HG02763 (cell line): ENCODE measurements at regions not wholly inside any gene's neighbourhood (a gene's known extent, or its start where the extent isn't known, plus 50 kb on each side); places are given as distances from the start of the nearest gene placed in this dataset.

Experiments used
- ATAC-seq: cut with Tn5 transposase; IDR thresholded peaks from one replicate; pipeline ENCODE4 v1.9.1; 2021; ENCODE audit warnings: mild to moderate bottlenecking, moderate library complexity; ENCODE audit not compliant: unreplicated experiment

DNA sequence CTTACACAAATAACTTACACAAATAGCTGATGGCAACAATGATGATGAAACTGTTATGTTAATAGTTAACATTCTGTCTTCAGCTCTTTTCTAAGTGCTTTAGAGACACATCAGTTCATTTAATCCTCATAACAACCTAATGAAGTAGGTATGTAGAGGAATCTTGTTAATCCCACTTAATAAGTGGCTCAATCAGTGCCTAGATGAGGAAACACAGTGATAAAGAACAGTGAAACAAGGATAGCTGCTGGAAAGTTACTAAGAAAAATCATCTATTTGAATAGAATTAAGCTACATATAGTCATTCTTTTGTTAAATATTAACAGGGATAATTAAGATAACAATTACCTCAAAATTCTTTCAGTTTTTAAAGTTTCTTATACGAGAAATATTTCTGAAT is 487.6 kb downstream of the ARL4A start:
- no peak for ATAC-seq

DNA sequence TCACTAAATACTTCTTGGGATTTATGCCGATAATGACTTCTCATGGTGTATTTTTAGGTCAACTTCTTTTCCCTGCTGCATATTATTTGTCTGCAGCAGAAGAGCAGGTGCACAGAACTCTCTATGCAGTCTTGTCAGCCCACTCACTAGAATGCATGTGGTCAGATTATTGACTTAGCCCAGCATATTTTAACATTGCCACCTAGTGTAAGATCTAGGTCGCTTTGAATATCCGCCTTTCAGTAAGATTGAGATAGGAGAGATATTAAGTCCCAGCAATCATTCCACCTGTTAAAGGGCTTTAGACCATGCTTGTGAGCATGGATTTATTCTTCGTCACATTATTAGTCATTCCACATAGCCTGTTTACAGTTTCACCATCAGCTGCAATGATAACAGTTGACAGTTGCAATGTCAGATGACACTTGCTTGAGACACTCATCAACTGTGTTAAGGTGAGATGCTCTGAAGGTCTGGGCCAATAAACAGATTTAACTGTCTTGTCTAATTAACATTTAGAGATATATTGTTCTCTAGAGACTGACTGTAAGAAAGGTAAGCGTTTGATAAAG is 491.7 kb downstream of the ARL4A start:
- no peak for ATAC-seq

DNA sequence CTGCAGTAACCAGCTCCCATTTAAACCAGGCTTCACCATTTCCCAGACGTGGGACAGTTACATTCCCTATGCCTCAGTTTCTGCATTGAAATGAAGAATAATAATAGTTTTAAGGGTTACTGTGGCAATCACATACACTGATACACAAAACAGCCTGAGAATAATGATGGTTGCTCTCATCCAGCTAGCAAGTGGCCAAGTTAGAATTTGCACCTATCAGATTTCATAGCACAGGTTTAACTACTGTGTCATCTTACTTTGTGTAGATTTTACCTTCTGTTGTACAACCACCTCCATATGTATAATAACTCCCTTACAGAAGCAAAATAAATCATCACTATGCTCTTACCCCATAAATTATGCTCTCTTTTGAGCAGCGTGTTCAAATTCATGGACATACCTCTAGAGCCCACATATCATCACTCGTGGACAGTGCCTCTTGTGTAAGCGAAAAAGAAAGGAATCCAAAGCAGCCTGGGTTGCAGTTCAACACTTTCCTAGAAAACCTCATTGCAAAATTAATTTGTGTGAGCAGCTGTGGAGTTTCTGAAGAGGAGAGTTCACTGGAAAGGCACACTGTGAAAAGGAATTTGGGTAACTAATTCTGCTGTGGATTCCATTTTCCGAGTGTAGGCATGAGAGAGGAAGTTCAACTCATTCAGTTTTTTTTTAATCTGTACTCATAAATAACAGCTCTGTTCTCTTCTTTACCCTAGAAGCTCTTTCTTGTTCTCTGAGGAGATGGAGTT is 492.5 kb downstream of the ARL4A start:
- ATAC-seq, result no peak

DNA sequence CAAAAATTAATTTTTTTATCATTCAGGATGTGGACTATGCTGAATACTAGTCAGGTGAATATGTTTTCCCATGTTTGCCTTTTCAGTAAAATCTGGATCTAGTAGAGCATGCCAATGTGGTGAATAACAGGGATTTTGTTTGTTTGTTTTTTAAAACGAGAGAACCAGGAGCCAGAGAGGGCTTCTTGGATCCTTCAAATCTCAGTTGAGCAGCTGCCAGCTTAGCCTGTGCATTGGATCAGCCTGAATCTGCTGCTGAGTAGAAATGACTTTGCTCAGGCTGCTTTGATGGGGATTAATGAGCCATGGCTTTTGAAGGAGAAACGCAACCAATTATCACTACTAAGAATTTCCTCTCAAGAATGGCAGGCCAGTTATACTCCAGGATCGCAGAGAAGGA is 493.8 kb downstream of the ARL4A start:
- no peak for ATAC-seq

DNA sequence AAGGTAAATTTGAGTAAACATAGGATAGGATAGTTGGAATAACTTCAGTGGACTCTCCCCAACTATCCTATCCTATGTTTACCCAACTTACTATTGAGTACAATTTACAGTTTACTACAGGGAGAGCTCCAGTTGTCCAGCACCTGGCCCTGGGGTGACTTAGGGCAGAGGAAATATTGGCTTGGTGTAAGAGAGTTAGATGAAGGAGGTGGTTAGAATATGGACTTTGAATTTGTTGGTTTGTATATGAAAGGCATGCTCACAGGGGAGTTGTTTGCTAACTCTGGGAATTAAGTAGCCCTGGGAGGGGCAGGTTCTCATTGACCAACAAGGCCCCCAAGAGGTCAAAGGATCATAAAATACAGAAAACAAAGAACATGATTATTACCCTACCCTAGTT is 497.7 kb downstream of the ARL4A start:
- ATAC-seq, result no peak

DNA sequence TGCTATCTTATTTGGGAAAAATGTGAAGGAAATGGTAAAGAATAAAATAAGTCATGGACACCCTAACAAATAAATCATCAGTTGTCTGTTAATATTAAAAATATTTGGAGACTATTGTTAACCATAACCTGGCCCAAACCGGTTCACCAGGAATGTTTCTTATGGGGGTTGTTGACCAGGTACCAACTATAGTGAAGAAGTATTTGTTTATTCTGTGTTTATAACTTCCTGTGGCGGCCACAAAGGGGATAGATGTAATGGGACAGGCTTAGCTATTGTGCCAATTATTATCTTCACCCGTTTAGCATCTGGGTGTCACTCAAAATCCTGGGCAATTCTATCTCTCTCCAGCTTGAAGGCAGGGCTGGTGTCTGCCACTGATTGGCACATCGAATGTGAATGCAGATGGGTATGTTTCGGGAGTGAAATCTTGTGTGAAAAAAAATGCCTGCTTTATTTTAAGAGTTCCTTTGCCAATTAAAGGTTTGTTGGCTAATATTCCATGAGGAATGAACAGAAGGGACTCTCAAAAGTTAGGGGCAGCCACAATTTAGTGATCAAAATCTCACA is 500.9 kb downstream of the ARL4A start:
- no peak for ATAC-seq

DNA sequence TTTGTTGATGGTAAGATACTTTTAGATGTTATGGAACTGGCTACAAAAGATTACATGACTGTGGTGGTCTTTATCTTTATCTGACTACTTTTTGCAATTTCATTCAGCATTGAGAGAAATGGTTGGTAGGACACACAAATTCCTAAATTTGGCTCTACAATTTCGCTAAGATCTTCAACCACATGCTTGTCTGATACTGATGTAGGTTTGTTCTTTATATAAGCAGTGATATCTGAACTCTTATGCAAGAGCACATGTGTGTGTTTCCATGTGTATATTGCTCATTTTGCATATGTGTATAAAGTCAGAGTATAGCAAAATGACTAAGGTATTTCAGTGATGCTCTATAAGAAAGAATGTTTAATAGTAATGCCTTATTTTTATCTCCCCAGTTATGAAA is 501.5 kb downstream of the ARL4A start:
- no peak for ATAC-seq

DNA sequence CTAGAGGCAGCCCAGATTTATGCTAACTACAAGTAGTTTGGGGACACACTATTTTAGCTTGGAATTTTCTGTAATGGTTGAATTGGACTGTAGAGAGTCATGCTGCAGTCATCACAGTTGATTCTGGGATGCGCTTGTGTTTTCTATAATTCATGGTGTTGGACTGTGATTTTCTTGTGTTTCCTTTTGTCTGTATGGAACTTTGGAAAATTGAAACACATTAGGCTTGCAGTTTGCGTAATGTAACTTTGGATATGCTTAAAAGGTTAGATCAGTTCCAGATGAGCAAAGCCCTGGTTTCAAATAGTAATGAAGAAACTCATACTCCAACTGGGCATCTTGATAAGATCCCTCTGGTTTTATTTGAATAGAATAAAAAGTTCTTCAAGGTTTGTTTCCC is 502.2 kb downstream of the ARL4A start:
- ATAC-seq, result no peak

DNA sequence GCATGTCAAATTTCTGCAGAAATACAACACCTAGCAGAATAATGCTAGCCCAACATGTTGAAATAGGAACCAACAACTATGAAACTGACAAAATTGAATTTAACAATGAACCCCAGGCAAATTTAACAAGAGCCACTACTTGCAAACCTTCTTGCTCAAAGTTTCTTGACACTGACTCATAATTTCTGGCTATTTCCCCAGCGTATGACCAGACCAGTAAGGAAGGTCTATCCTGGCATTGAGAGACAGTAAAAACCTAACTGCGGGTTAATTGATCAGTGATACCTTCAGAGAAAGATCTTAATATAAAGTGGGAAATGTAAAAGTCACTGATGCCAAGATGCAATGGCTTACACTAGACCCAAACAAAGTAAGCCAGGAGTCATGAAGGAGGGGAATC is 510.1 kb downstream of the ARL4A start:
- no peak for ATAC-seq

DNA sequence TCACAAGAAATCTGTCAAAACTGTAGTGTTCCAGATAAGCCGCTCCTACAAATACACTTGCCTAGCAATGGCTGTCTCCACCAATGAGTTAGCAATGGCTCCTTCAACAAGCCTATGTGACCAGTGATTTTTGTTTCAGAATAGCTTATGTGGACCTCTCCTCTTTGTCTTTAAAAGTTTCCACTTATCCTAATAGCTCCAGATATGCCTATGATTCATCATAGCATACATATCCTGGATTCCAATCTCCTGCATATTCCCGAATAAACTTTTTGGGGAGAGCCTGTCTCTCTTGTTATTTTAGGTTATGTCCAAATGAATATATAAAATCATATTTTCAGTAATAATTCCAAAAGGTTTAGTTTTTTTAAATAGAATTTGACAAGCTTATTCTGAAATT is 510.6 kb downstream of the ARL4A start:
- no peak for ATAC-seq

DNA sequence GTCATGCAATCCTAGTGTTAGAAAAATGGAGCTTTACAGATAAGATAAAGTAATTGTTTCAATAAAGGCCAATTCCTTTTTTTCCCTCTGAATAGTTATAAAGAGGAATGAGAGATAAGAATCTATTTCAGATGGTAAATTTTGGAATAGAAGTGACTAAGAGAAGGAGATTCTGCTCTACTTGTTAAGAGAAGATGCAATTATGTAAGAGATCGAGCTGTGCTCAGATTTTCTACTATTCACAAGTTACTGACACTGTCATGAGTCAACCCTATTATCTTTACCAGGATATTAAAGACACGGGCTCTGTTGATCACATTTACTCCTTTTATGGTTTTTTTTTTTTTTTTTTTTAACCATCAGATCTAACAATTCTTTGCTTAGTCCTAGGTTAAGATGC is 511.3 kb downstream of the ARL4A start:
- no peak for ATAC-seq

DNA sequence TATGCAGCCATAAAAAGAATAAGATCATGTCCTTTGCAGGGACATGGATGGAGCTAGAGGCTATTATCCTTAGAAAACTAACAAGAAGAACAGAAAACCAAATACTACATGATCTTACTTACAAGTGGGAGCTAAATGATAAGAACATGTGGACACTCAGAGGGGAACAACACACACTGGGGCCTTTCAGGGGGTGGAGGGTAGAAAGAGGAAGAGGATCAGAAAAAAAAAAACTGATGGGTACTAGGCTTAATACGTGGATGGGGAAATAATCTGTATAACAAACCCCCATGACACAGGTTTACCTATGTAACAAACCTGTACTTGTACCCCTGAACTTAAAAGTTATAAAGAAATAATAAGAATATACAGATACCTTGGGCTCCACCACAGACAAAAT is 514.2 kb downstream of the ARL4A start:
- no peak for ATAC-seq

DNA sequence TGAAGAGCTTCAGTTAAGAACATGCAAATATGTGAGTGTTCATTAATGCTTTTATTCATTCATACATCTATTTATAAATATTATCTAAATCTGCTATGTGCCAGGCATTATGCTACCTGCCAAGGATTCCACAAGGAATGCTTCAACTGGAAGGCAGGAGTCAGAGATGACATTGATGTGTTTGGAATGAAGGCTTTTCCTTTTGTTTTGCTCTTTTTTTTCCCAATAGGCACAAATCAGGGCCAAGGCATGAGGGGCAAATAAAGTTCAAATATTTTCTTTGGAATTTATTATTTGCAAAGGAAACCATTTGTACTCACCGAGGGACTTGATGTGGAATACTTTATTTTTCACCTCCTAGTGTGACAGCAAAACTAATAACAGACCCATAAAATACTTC is 530.3 kb downstream of the ARL4A start:
- no peak for ATAC-seq

DNA sequence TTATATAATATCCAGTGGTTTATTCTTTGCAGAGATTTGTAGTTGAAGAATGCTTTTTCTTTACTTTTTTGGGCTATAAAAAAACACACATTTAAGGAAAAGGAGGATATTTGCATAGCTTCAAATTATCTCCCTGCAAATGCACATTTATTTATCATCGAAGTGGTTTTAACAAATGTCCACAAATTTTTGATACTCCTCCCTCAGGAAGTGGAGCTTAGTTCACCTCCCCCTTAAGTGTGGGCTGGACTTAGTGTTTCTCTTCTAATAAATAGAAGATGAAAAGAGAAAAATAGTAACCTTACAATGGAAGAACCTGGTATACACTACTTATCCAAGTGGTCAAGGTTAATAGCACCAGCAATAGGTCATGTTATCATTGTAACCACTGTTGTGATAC is 537.6 kb downstream of the ARL4A start:
- ATAC-seq, result no peak

DNA sequence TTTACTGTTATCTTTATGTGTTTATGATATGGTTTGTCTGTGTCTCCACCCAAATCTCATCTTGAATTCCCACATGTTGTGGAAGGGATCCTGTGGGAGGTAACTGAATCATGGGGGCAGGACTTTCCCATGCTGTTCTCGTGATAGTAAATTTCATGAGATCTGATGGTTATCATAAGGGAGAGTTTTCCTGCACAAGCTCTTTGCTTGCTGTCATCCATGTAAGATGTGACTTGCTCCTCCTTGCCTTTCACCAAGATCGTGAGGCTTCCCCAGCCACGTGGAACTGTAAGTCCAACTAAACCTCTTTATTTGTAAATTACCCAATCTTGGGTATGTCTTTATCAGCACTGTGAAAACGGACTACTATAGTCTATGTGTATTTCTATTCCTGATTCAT is 539.0 kb downstream of the ARL4A start:
- ATAC-seq, result no peak

DNA sequence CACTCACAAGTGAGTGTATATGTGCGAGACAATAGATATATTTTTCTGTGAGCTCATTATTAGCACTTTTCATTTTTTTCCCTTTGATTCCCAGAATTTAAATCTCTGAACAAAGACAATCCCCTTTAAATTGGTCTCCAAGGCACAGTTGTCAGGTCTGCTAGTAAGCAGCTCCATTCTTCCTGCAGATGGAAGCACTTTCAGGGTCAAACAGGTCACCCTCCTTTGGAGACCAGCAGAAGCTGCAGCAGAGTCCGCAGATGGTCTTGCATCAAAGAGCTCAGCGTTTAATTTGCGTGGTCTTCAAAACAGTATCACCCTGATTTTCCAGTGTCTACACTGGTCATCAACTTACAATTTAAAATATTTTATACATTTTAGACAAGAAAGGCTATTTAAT is 543.8 kb downstream of the ARL4A start:
- no peak for ATAC-seq

DNA sequence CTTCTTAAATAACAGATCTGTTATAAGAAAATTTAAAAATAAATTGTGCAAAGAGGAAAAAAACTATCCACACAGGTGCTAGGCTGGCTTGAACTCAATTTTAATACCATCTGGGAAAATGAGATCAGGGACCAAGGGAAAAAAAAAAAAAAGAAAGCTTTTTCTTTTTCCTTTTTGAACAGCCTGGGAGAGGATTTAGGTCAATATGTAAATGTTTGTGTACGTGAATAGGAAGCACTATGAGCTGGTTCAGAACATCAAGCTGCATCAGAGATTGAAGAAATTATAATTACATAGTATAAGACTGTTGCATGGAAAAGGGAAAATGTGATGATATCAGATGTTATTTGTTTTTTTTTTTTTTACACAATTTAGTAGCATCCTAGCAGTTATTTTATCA is 548.0 kb downstream of the ARL4A start:
- ATAC-seq, result no peak

DNA sequence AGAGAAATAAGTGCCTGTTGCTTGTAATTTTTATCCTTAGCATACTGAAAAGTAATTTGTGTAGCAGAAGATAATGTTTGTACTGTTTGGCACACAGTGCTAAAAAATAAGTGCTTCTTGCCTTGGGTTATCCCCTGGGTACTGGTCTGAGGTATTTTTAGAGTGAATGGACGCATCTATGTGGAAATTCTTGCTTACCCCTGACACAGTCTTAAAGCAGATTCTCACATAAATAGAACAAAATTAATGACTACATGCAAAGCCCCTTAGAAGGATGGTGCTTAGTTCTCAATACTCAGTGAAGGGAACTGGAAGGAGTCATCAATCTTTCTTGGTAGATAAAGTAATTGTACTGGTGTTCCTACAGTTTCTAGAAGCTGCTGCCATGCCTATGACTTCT is 548.6 kb downstream of the ARL4A start:
- no peak for ATAC-seq

DNA sequence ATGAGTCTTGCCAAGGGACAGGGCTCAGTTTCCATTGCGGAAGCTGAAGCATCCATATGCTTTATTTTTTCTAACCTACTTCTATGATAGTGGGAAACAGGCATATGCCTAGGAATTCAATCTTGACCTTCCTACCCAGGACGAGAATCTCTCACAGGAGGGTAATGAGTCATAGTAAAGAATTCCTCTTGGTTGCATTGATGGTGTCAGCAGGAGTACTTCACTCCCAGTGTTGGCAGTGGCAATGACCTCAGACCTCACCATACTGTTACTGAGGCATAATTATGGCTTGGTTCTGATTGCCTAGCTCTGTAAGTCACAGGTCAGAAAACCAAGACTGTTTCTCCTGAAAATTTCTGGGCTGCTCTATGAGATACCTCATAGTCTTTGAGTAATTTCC is 552.9 kb downstream of the ARL4A start:
- no peak for ATAC-seq

DNA sequence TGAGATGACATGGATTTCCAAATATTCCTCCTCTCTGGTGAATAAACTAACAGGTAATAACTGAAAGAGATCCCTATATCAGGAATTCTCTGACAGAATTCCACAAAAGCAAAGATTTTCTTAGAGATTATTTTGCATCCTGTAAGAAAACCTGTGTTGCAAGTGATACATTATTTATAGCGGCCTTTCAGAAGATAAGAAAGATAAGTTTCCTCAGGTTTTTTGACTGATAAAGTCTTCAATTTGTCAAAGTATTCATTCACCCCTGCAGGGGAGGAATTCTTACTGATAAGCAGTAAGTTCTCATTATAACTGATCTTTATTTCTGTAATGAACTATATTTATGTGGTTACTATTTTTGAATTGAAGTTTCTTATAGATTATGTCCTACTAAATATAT is 554.0 kb downstream of the ARL4A start:
- ATAC-seq, result no peak

DNA sequence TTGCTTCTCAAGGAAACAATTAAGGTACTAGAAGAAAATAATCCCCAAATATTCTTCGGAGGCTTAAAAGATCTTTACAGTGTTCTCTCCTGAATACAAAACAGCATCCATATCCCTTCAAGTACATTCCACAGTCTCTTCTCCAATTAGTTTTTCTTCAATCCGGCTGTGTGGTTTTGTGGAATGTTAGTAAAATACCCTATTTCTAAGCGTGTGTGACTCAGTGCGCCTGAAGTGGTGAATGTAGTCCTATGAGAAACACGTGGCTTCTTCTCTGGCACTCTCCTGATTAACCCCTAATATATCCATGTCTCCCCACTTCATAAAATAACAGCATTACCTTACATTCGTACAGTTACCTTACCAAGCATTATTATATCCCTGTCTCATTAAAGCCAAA is 570.2 kb downstream of the ARL4A start:
- ATAC-seq, result no peak

DNA sequence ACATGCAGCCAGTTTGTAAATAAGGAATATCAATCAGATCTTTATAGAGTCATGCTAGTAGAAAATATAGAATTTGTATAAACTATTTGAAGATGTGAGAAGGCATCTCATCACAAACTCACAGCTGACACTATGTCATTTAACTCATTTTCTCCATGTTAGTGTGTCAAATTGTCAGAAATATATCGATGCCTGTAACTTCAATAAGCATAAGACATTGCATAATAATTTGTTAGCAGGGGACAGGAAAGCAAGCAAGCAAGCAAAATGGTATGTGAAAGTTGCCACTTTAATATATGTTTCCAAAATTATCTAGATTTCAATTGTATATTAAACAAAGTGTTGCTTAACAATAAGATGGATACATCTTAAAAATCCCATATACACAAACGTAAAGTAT is 571.0 kb downstream of the ARL4A start:
- ATAC-seq, result no peak

DNA sequence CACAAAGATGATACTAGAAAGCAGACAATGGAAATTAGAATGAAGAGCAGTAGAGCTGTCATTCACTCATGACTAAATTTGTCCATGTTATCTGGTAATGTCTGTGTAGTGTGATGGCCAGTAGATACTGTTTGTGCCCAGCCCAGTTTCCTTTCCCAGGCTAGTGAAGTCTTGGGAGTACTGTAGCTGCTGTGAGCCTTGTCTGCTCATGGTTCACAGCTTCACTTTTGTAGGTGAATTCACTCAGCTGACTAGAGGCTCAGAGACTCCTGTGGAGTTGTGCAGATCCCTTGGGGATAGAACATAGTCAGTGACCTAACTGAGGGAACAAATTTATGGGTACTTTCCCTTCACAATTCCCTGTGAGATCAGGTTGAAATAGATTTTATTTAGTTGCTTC is 572.5 kb downstream of the ARL4A start:
- no peak for ATAC-seq
